ENCODE measurements at regions not wholly inside any gene's neighbourhood (a gene's known extent, or its start where the extent isn't known, plus 50 kb on each side); places are given as distances from the start of the nearest gene placed in this dataset.

DNA sequence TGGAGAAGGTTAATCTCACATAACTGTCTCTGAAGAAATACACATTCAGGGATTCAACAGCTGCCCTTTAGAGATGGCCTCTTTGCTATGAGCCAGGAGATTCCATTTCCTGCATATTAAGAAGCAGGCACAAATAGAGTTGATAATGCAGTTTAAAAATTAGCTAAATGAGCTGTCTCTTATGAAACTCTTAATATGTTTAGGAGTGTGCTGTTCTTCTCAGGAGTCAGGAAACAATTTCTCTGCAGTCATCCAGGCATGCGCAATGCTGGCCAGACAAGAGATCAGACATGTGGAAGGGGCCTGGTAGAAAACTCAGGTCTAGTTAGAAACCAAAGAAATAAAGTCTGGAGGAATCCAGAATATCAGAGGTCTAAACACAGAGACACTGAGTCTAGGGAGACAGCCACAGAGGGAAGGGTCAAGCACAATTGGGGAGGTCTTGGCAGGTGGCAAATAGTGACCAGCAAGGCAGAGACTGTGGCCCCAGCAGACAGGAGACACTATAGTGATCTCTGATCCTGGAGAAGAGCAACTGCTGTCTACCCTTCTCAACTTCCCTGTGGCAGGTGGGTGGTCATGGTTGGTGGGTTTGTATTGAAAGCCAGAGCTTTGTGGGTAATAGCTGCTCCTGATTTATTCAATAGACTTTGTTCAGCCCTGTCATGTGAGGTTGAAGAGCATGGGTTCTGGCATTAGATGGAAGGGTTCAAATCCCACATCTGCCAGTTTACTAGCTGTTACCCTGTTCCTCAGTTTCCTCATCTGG lies 185.8 kb upstream of the RMST start:
- no peak for DNase-seq

DNA sequence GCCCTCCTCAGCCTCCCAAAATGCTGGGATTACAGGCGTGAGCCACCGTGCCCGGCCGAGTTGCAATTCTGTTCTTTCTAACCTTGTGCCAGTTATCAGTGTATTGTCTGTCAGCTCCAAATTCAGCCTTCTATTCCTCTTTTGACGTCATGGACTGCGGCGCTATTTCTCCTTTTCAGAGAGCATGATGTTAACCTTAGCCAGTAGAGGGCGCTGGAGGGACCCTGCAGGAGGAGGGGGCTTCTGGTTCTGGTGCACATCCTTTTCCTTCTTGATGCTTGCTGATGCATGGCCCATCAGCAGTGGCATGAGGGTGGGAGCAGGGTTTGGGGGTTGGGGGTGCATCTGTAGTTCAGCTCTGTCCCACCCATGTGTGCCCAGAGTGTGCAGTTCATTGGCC lies 179.3 kb upstream of the RMST start:
- no peak for DNase-seq

DNA sequence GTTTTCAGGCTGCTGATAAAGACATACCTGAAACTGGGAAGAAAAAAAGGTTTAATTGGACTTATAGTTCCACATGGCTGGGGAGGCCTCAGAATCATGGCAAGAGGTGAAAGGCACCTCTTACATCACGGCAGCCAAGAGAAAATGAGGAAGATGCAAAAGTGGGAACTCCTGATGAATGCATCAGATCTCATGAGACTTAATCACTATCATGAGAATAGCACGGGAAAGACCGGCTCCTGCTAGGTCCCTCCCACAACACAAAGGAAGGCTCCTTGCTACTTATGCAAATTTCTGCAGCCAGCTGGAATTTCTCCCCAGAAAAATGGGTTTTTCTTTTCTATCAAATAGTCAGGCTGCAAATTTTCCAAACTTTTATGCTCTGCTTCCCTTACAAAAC lies 174.1 kb upstream of the RMST start:
- DNase-seq = no peak

DNA sequence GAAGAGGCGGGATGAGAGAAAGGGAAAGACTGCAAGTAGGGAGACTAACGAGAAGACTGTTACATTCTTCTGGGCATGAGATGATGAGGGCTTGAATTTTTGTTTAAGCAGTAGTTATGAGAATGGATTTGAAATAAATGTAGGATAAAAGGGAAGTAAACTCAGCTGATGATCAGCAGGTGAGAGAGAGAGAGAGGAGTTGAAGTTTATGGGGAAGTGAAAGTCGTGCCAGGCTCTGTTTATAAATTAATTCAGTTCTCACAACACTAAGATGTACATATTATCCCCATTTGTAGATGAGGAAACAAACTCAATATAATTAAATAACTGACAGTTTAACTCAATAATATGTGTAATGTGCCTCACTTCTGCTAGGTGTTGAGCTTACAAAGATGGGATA lies 170.0 kb upstream of the RMST start:
- no peak for DNase-seq

- DNase-seq = no peak
Measured at GRCh38 chr12:97293541-97293940, 169.1 kb upstream of the RMST start.

DNA sequence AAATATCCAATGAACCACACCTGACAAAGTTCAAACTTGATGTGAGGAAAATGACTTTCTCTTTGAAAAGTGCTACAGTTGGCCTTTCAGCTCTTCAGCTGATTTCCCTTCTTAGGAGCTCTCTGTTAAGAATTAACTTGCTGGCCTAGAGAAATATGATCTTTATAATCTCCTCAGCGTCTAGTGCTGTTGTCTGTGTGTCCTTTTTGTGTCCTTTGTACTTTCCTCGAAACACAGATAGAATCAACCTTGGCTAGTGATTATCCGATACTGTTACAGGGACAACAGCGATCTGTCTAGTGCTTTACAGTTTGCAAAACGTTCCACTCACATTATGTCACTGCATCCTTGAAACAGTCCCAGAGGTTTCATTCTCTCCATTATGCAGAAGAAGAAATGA lies 162.8 kb upstream of the RMST start:
- DNase-seq = no peak

- no peak for DNase-seq
Measured at GRCh38 chr12:97300431-97300830, 162.2 kb upstream of the RMST start.

- no peak for DNase-seq
Measured at GRCh38 chr12:97300891-97301290, 161.7 kb upstream of the RMST start.

DNA sequence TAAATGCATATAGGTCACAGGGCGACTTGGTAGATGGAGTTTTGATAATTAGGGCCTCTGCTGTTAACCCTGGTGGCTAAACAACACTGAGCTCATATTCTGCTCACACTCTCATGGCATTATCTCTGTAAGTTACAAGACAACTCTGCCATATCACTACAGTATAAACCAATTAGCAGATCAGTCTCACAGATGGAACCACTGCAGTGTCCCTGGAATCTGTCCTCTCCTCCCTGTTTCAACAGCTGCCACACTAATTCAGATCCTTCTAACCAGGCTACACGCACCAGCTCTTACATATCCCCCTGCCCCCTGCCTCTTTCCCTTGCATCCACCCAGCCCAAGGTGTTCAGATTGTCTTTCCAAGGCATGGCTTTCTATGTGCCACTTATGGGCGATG lies 161.0 kb upstream of the RMST start:
- no peak for DNase-seq

GRCh38 chr12:97305651-97306050 lies 157.0 kb upstream of the RMST start:
- no peak for DNase-seq

DNA sequence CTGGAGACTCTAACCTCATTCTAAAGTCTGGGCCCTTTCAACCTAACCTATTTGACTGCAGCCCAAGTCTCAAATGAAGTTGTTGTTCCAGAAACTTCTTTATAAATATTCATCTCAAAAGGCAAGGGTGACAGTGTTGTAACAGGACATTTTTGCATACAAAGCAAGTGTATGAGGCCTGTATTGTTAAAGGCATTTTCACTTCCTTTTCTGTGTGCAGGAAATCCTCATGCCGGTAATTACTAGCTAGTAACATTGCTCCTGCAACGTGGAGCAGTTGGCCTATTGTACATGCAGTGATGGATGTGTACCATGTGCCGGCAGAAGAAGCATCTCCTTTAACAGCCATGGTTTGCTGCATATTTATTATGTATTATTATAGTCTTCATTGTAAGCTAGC lies 156.5 kb upstream of the RMST start:
- no peak for DNase-seq

DNA sequence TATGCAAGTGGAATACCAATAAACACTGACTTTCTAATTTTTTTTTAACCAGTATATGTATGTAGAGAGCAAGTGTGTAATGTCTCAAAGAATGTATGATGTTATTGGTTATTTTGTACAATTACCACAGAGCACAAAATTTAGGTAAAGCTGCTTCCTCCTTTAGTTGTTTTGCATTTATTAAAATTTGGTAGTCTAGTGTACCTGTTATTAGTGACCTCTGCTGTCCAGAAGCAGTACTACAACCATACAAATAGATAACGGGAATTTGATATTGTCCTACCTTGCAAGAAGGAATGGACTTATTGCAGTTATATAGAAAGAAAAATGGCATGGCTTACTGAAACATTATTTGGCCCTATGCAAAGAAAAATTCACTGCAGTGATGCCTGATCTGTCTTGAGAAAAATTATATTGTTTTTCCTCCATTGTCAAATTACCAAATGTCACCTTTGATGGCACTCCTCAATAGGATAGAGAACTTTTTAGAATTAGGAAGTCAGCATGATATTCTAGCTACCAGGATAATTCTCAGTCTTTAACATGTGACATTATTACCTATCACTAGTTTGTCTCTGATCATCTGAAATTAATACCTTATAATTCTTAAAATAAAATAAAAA lies 153.9 kb upstream of the RMST start:
- DNase-seq = peak; percentile 17

GRCh38 chr12:97309921-97310320 lies 152.7 kb upstream of the RMST start:
- no peak for DNase-seq

- no peak for DNase-seq
Measured at GRCh38 chr12:97312570-97313135, 150.0 kb upstream of the RMST start.

DNA sequence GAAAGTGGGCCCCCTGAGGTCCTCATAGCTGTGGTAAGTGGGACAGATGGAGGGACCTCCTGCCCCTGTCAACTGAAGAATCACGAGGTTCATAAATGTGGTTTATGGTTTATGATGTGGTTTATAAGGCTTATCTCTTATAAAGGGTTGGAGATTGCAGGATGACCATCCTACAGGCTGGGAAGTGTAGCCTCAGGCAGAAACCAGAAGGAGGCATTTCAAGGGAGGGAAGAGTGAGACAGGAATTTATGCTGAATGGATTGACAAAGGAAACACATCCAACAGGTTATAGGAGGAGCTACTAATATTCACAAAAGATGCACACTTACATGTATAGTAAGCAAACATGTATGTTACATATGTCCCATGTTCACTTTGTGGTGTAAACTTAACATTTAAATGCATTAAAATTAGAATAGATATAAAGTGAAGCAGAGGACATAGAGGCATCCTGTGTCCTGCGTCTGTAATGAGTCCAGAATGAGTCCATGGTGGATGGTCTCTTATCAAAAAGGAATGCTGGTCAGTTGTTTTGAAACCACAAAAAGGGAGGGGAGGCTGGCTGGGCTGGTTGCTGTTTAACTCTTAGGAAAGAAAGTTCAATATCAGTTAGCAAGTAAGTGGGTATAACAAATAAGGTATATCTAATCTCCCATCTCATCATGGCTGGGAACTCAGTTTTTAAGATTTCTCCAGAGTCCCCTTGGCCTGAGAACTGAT lies 149.0 kb upstream of the RMST start:
- DNase-seq = no peak

DNA sequence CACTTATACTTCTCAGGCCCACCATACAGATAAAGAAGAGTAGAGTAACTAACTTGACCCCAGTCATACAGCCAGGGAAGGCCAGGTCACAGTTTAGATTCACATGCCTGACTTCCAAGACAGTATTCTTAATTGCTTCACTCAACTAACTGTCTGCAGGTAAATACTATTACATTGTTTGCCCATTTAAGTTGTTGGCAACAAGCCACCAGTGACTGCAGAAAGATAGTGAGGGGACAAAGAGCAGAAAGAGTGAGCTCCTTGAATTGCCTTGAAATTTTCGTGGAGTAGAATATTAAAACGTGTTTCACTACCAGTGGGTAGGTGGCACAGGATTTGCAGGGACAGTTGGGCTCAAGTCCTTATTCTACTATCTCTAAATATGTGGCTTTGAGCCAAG lies 146.3 kb upstream of the RMST start:
- DNase-seq = no peak

DNA sequence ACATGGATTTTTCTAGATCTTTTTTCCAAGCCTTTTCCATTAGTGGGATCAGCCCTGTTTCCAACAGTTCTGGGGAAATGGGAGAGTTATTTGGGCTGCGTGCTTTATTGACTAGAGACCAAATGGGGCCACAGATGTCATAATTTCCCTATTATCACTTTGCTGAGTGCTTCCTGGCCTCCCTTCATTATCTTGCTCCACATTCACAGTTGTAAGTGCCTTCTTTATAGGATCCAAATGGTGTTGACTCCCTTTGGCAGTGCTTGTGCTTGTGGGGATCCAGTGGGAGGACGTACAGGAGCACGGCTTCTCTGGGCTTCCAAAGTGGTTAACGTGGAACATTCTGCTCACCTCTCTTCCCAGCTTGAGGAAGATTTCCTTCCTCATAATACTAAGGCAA lies 141.0 kb upstream of the RMST start:
- DNase-seq = peak; percentile 67

- DNase-seq = peak; percentile 28
Measured at GRCh38 chr12:97322388-97322787, 140.2 kb upstream of the RMST start.

GRCh38 chr12:97323154-97323553 lies 139.4 kb upstream of the RMST start:
- no peak for DNase-seq

DNA sequence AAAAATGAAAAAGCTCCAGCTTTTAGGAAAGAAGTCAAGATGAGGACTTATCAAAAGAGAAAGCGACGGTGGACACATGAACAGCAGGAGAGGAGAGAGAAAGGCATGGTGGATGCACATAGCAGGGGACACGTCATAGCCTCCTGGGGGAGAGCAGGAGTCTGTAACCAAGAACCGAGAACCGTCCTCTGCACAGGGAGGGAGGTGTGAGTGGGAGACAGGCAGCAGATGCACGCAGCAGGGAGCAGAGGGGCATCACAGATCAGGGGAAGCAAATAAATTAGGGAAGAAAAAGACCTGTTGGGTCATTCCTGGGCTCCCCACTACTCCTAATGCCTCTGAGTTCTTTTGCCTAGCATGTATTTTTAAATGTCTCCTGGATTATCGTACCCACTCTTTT lies 138.1 kb upstream of the RMST start:
- no peak for DNase-seq

- DNase-seq = no peak
Measured at GRCh38 chr12:97335115-97335514, 127.5 kb upstream of the RMST start.

- DNase-seq = no peak
Measured at GRCh38 chr12:97336900-97337751, 125.5 kb upstream of the RMST start.

GRCh38 chr12:97342130-97342529 lies 120.5 kb upstream of the RMST start:
- no peak for DNase-seq

Data from NCI-H1092 treated with DMSO at 0.1 percent for 48 hours (cell line).